Calu3 (cell line): ENCODE measurements at regions not wholly inside any gene's neighbourhood (a gene's known extent, or its start where the extent isn't known, plus 50 kb on each side); places are given as distances from the start of the nearest gene placed in this dataset.

ENCODE experiments used
- BruUV-seq: library from RNA; stranded (reverse); fragments of 400-500 nt; replicated peaks from 2 replicates; lab custom pipeline; 2021; lab: Mats Ljungman, UMichigan
- CTCF ChIA-PET: fragments of 300-600 bp; sonication (Branson Sonifier 250); formaldehyde crosslinking; loops from one replicate; lab custom pipeline; 2022; ENCODE audit warnings: antibody characterized with exemption; lab: Charles Lee
- DNase-seq: peaks from one replicate; pipeline ENCODE4 v3.0.0; 2022
- H3K27ac Mint-ChIP-seq: one replicate; pipeline ENCODE4 v1.8.0; 2022; ENCODE audit warnings: mixed read lengths; ENCODE audit not compliant: unreplicated experiment
- H3K27me3 Mint-ChIP-seq: one replicate; pipeline ENCODE4 v1.8.0; 2022; ENCODE audit warnings: mixed read lengths; ENCODE audit not compliant: unreplicated experiment
- H3K36me3 Mint-ChIP-seq: one replicate; pipeline ENCODE4 v1.8.0; 2022; ENCODE audit warnings: mild to moderate bottlenecking, moderate library complexity, mixed read lengths; ENCODE audit not compliant: insufficient read depth, unreplicated experiment
- H3K4me1 Mint-ChIP-seq: one replicate; pipeline ENCODE4 v1.8.0; 2022; ENCODE audit warnings: mild to moderate bottlenecking, low read depth, mixed read lengths; ENCODE audit not compliant: unreplicated experiment
- H3K4me3 Mint-ChIP-seq: one replicate; pipeline ENCODE4 v1.8.0; 2022; ENCODE audit warnings: mild to moderate bottlenecking, low read depth, moderate library complexity, mixed read lengths; ENCODE audit not compliant: unreplicated experiment
- H3K9me3 Mint-ChIP-seq: one replicate; pipeline ENCODE4 v1.8.0; 2022; ENCODE audit warnings: low read depth, mixed read lengths; ENCODE audit not compliant: unreplicated experiment
- CTCF ChIP-seq: fragments of 200-600 bp; IDR thresholded peaks from one replicate; pipeline ENCODE4 v1.8.0; 2022; ENCODE audit warnings: antibody characterized with exemption; ENCODE audit not compliant: unreplicated experiment
- intact Hi-C: fragments of 100-400 bp; cut with micrococcal nuclease; formaldehyde crosslinking; loops from one replicate; pipeline ENCODE4 v1.10.0; 2022; ENCODE audit not compliant: unreplicated experiment

DNA sequence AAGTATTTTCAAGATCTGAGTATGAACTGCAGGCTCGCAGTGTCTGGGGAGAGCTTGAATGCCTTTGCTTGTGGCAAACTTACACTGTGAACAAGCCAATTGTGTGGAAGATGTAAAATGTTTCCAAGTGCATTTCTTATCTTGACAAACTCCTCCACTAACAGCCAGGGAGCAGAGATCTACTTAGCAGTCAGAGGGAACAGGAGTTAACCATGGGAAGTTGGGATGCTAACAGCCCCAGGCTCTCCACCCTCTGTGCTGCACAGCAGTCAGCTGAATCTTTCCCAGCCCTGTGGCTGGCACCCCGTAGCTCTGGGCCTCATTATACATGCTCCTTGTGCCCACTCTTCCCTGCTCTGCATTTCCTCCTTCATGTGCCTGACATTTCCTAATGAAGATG is 450.2 kb downstream of the TSN start:
- Mint-ChIP-seq H3K4me1 (no peaks in the 10 kb centered on the region), H3K36me3 (no peaks in the 10 kb centered on the region), H3K27me3 (peaks cover 85% of the 10 kb centered on the region), H3K4me3 (no peak overlapping the region), H3K27ac (no peak overlapping the region), H3K9me3 (no peaks in the 10 kb centered on the region)
- intact Hi-C loops: no loop called here
- DNase-seq: no peak
- CTCF ChIA-PET: interaction anchor here (0.6 kb wide), 1 partner anchor 195 kb away, joined by 3 read pairs; no protein-coding TSS in a partner anchor
- BruUV-seq: no TSS peak
- TF ChIP-seq CTCF: no peak

- no peak overlapping the region for H3K27ac Mint-ChIP-seq
- DNase-seq: no peak
- H3K9me3 Mint-ChIP-seq: no peaks in the 10 kb centered on the region
- H3K36me3 Mint-ChIP-seq: no peaks in the 10 kb centered on the region
- peaks cover 83% of the 10 kb centered on the region for H3K27me3 Mint-ChIP-seq
- BruUV-seq: no TSS peak
- intact Hi-C loops: no loop called here
- CTCF ChIA-PET: no interaction called here
- no peak for TF ChIP-seq CTCF
- H3K4me3 Mint-ChIP-seq: no peak overlapping the region
- H3K4me1 Mint-ChIP-seq: no peaks in the 10 kb centered on the region
Observed at GRCh38 chr2:122206101-122206500, 450.6 kb downstream of the TSN start.

- Mint-ChIP-seq H3K27me3 (peaks cover 77% of the 10 kb centered on the region), H3K4me1 (no peaks in the 10 kb centered on the region), H3K36me3 (no peaks in the 10 kb centered on the region), H3K27ac (no peak overlapping the region), H3K9me3 (no peaks in the 10 kb centered on the region), H3K4me3 (no peak overlapping the region)
- no TSS peak for BruUV-seq
- intact Hi-C loops: no loop called here
- CTCF ChIA-PET: no interaction called here
- no peak for DNase-seq
- TF ChIP-seq CTCF: no peak
Observed at GRCh38 chr2:122209377-122209776, 453.9 kb downstream of the TSN start.

- DNase-seq: no peak
- H3K27me3 Mint-ChIP-seq: peaks cover 75% of the 10 kb centered on the region
- TF ChIP-seq CTCF: no peak
- no TSS peak for BruUV-seq
- H3K4me1 Mint-ChIP-seq: no peaks in the 10 kb centered on the region
- no peaks in the 10 kb centered on the region for H3K9me3 Mint-ChIP-seq
- no peaks in the 10 kb centered on the region for H3K36me3 Mint-ChIP-seq
- intact Hi-C loops: no loop called here
- CTCF ChIA-PET: no interaction called here
- no peak overlapping the region for H3K4me3 Mint-ChIP-seq
- H3K27ac Mint-ChIP-seq: no peak overlapping the region
Observed at GRCh38 chr2:122210065-122210464, 454.6 kb downstream of the TSN start.
